Ascending aorta (tissue), 2 donors: ENCODE measurements at regions not wholly inside any gene's neighbourhood (a gene's known extent, or its start where the extent isn't known, plus 50 kb on each side); places are given as distances from the start of the nearest gene placed in this dataset.

Experiments used
- DNase-seq, 2 donors: peaks; one replicate each; pipeline ENCODE4 v3.0.0-alpha.2; 2019; ENCODE audit warnings: low spot score in 2 of 2
- H3K27ac ChIP-seq, 2 donors: fragments of 200-600 bp; sonication (generic); one replicate each; pipeline ENCODE4 v1.5.1; 2016 to 2017; ENCODE audit warnings: mild to moderate bottlenecking in 1 of 2
- H3K27me3 ChIP-seq: fragments of 200-600 bp; sonication (generic); one replicate; pipeline ENCODE4 v1.5.1; 2017
- H3K36me3 ChIP-seq, 2 donors: fragments of 200-600 bp; sonication (generic); one replicate each; pipeline ENCODE4 v1.5.1; 2016
- H3K4me1 ChIP-seq, 2 donors: fragments of 200-600 bp; sonication (generic); one replicate each; pipeline ENCODE4 v1.5.1; 2016 to 2017; ENCODE audit warnings: mild to moderate bottlenecking in 1 of 2
- H3K4me3 ChIP-seq, 2 donors: fragments of 200-600 bp; sonication (generic); one replicate each; pipeline ENCODE4 v1.5.1; 2016 to 2017; ENCODE audit warnings: mild to moderate bottlenecking in 1 of 2
- H3K9me3 ChIP-seq, 2 donors: fragments of 200-600 bp; sonication (generic); one replicate each; pipeline ENCODE4 v1.5.1; 2016
- intact Hi-C: fragments of 100-400 bp; cut with DNase I; formaldehyde crosslinking; loops from one replicate; pipeline ENCODE4 v1.15.1; 2023
- TF ChIP-seq, protein P1 (sequence below), 3 experiments: fragments of 200-600 bp in 2 of 3; fragments of 450-650 bp in 1 of 3; sonication (generic) in 2 of 3; IDR thresholded peaks; one replicate each; pipeline ENCODE4 v1.5.1; 2016 to 2019; ENCODE audit warnings: antibody characterized with exemption in 3 of 3, mild to moderate bottlenecking in 1 of 3, moderate library complexity in 1 of 3

DNA sequence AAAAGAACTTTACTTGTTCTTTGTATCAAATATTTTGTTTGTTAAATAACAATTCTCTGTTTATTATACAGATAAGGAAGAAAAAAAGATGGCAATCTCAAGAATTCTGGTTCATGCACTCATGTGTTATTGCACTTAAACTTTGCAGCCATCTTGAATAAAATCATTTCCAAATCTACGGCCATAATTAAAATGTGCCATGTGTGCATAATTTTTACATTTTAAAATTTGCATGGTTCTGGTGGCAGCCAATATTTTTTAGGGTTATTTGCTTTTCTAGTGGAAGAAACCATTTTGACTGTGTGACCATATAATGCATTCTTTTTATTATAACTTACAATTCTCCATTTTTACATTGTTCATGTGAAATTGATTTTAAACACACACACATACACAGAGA, 1518.1 kb upstream of the ZEB2 start:
- TF ChIP-seq, protein P1, sequence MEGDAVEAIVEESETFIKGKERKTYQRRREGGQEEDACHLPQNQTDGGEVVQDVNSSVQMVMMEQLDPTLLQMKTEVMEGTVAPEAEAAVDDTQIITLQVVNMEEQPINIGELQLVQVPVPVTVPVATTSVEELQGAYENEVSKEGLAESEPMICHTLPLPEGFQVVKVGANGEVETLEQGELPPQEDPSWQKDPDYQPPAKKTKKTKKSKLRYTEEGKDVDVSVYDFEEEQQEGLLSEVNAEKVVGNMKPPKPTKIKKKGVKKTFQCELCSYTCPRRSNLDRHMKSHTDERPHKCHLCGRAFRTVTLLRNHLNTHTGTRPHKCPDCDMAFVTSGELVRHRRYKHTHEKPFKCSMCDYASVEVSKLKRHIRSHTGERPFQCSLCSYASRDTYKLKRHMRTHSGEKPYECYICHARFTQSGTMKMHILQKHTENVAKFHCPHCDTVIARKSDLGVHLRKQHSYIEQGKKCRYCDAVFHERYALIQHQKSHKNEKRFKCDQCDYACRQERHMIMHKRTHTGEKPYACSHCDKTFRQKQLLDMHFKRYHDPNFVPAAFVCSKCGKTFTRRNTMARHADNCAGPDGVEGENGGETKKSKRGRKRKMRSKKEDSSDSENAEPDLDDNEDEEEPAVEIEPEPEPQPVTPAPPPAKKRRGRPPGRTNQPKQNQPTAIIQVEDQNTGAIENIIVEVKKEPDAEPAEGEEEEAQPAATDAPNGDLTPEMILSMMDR (IDR thresholded peaks at IDR 0.05) = no peak
- H3K9me3 ChIP-seq = no peaks in the 10 kb centered on the region
- H3K4me3 ChIP-seq = no peak overlapping the region
- DNase-seq = no peak
- no peak overlapping the region for H3K27ac ChIP-seq
- intact Hi-C loops = no loop called here
- H3K27me3 ChIP-seq = no peaks in the 10 kb centered on the region
- H3K36me3 ChIP-seq = no peaks in the 10 kb centered on the region
- H3K4me1 ChIP-seq = no peaks in the 10 kb centered on the region

DNA sequence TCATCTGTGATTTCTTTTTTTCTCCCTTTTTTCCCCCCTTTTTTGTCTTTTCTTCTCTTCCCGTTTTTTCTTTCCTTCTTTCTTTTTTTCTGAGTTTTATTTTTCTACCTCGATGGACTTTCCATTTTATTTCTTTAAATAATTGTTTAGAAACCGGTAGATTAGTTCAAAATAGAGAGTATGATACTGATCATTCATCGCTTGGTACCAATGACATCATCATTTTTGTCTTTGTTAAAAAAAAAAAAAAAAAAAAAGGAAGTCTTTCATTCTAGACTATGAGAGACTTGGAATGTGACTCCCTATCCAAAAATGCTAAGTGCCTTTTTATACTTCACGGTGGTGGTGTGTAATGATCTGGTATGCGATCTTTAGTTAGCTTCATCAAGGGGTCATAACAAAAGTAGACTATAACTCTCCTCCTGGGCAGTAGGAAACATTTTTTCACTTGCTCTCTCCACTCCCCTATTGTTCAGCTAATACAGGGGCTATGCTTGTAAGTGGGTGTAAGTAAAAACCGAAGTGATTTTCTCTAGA, 1517.5 kb upstream of the ZEB2 start:
- H3K9me3 ChIP-seq = no peaks in the 10 kb centered on the region
- intact Hi-C loops = no loop called here
- no peak for DNase-seq
- H3K27ac ChIP-seq = no peak overlapping the region
- no peaks in the 10 kb centered on the region for H3K27me3 ChIP-seq
- H3K36me3 ChIP-seq = no peaks in the 10 kb centered on the region
- H3K4me1 ChIP-seq = no peaks in the 10 kb centered on the region
- no peak overlapping the region for H3K4me3 ChIP-seq
- TF ChIP-seq, protein P1 (IDR thresholded peaks at IDR 0.05) = no peak

DNA sequence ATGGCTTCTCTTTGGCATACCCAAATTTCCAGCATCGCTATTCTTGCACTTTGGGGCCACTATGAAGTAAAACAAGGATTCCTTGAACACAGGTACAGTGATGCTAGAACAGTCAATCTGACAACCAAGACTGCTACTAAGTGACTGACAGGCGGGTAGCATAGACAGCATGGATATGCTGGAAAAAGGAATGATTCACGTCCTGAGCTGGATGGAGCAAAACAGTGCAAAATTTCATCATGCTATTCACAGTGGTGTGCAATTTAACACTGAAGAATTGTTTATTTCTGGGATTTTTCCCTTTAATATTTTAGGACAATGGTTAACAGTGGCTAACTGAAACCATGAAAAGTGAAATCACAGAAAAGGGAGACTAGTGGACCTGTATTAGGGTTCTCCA, 1511.2 kb upstream of the ZEB2 start:
- Histone ChIP-seq H3K9me3 (no peaks in the 10 kb centered on the region), H3K4me1 (no peaks in the 10 kb centered on the region), H3K4me3 (no peak overlapping the region), H3K27me3 (no peaks in the 10 kb centered on the region), H3K36me3 (no peaks in the 10 kb centered on the region), H3K27ac (no peak overlapping the region)
- TF ChIP-seq, protein P1 (IDR thresholded peaks at IDR 0.05) = no peak
- no peak for DNase-seq
- intact Hi-C loops = no loop called here

DNA sequence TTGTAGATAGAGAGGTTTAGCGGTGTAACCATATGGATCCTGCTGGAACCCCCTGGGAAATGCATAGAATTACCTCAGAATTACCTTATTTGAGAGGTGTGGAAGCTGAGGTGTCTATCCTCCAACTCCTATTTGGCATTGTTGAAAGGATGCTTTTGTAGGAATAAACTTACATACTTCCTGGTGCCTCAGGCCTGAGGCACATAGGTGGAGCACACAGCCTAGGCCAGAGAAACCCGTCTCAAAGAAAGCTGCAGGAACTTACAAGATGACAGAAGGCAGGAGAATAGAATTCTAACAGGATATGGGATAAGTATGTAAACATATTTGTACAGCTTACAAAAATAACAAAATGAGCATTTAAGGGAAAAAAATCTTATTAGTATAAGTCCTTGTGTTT, 1507.2 kb upstream of the ZEB2 start:
- H3K36me3 ChIP-seq = no peaks in the 10 kb centered on the region
- intact Hi-C loops = no loop called here
- H3K27me3 ChIP-seq = no peaks in the 10 kb centered on the region
- no peak overlapping the region for H3K27ac ChIP-seq
- no peaks in the 10 kb centered on the region for H3K4me1 ChIP-seq
- H3K4me3 ChIP-seq = no peak overlapping the region
- TF ChIP-seq, protein P1 (IDR thresholded peaks at IDR 0.05) = no peak
- H3K9me3 ChIP-seq = no peaks in the 10 kb centered on the region
- DNase-seq = no peak

DNA sequence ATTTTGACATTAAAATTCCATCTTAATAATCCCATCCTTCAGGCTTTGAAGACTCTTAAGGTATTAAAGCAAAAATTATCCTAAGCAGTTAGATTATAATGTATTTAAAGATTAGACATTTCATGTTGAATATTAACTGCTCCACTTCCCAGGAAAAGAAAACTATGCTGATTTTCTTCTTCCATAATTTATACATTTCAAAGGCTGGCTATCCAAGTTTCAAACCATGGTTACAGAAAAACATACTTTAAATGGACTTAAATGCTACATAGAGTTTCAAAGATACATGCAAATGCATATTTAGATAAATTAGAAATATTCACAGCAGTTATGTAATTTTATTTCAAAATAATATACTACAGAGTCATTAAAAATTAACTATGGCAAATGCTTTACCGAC, 1505.6 kb upstream of the ZEB2 start:
- Histone ChIP-seq H3K27ac (no peak overlapping the region), H3K4me1 (no peaks in the 10 kb centered on the region), H3K36me3 (no peaks in the 10 kb centered on the region), H3K9me3 (no peaks in the 10 kb centered on the region), H3K27me3 (no peaks in the 10 kb centered on the region), H3K4me3 (no peak overlapping the region)
- DNase-seq = no peak
- intact Hi-C loops = no loop called here
- TF ChIP-seq, protein P1 (IDR thresholded peaks at IDR 0.05) = no peak

DNA sequence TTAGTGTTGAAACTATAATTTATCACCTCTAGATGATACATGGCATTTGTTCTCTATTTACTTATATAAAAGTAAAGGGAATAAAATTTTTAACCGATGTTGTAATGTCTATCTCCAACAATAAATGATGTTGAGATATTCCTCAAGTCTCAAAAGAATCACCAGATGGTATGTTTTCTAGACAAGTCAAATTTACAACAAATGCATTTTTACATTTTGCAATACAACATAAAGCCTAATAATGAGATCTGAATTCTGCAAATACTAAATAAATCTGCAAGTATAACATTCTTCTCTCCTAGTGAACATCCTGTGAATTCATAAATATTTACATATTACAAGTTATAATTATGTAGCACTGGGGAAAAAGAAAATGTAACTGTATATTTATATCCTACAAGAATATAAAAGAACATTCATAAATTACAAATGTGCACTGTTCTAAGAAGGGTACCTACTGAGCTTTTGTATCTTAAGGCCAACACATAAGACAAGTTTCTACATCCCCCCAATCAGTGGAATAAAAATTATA, 1504.4 kb upstream of the ZEB2 start:
- intact Hi-C loops = no loop called here

More for the DNA sequence above, 1504.4 kb upstream of the ZEB2 start:
- Histone ChIP-seq H3K9me3 (no peaks in the 10 kb centered on the region), H3K4me3 (no peak overlapping the region), H3K36me3 (no peaks in the 10 kb centered on the region), H3K27me3 (no peaks in the 10 kb centered on the region), H3K27ac (no peak overlapping the region), H3K4me1 (no peaks in the 10 kb centered on the region)
- TF ChIP-seq, protein P1 (IDR thresholded peaks at IDR 0.05) = no peak
- DNase-seq = no peak
